WERI-Rb-1 (cell line): ENCODE measurements at regions not wholly inside any gene's neighbourhood (a gene's known extent, or its start where the extent isn't known, plus 50 kb on each side); places are given as distances from the start of the nearest gene placed in this dataset.

Experiments
- DNase-seq: peaks from one replicate; pipeline ENCODE4 v3.0.0-alpha.2; 2020
- H3K27ac ChIP-seq: fragments of 250-450 bp; sonication (Bioruptor Pico); 2 replicates; pipeline ENCODE4 v1.5.1; 2020; ENCODE audit warnings: mild to moderate bottlenecking, moderate library complexity
- H3K27me3 ChIP-seq: fragments of 250-450 bp; sonication (Bioruptor Pico); 2 replicates; pipeline ENCODE4 v1.5.1; 2021; ENCODE audit warnings: mild to moderate bottlenecking, low read depth, moderate library complexity; ENCODE audit not compliant: insufficient read depth, severe bottlenecking
- H3K36me3 ChIP-seq: fragments of 250-450 bp; sonication (Bioruptor Pico); 2 replicates; pipeline ENCODE4 v1.5.1; 2020; ENCODE audit warnings: mild to moderate bottlenecking, moderate library complexity
- H3K4me3 ChIP-seq: 2 replicates; pipeline ENCODE4 v1.5.1; 2011; ENCODE audit warnings: low read depth, mild to moderate bottlenecking, control low read depth, low read length
- H3K9me3 ChIP-seq: fragments of 250-450 bp; sonication (Bioruptor Pico); 2 replicates; pipeline ENCODE4 v1.5.1; 2021; ENCODE audit warnings: mild to moderate bottlenecking, moderate library complexity; ENCODE audit not compliant: severe bottlenecking
- CTCF ChIP-seq: IDR thresholded peaks from 2 replicates; pipeline ENCODE4 v1.5.1; 2011; ENCODE audit warnings: low read depth, mild to moderate bottlenecking, control low read depth, inconsistent platforms, low read length

GRCh38 chr7:46205478-46205877 is 284.4 kb upstream of the IGFBP3 start:
- Histone ChIP-seq H3K36me3 (no peaks in the 10 kb centered on the region), H3K4me3 (no peak overlapping the region), H3K27me3 (peaks cover 4% of the 10 kb centered on the region), H3K27ac (no peak overlapping the region), H3K9me3 (no peaks in the 10 kb centered on the region)
- no peak for TF ChIP-seq CTCF
- DNase-seq: no peak

- Histone ChIP-seq H3K9me3 (no peaks in the 10 kb centered on the region), H3K27me3 (peaks cover 4% of the 10 kb centered on the region), H3K4me3 (no peak overlapping the region), H3K36me3 (no peaks in the 10 kb centered on the region), H3K27ac (no peak overlapping the region)
- no peak for TF ChIP-seq CTCF
- DNase-seq: no peak
Measured at GRCh38 chr7:46203926-46204325, 282.9 kb upstream of the IGFBP3 start.

GRCh38 chr7:46202379-46202778 is 281.3 kb upstream of the IGFBP3 start:
- Histone ChIP-seq H3K27ac (no peak overlapping the region), H3K36me3 (no peaks in the 10 kb centered on the region), H3K4me3 (no peak overlapping the region), H3K27me3 (peaks cover 4% of the 10 kb centered on the region), H3K9me3 (no peaks in the 10 kb centered on the region)
- TF ChIP-seq CTCF: no peak
- DNase-seq: no peak

- H3K36me3 ChIP-seq: no peaks in the 10 kb centered on the region
- no peak for DNase-seq
- H3K4me3 ChIP-seq: no peak overlapping the region
- H3K27ac ChIP-seq: no peak overlapping the region
- peaks cover 4% of the 10 kb centered on the region for H3K27me3 ChIP-seq
- H3K9me3 ChIP-seq: no peaks in the 10 kb centered on the region
- TF ChIP-seq CTCF: no peak
Measured at GRCh38 chr7:46201961-46202360, 280.9 kb upstream of the IGFBP3 start.

- Histone ChIP-seq H3K27ac (no peak overlapping the region), H3K36me3 (no peaks in the 10 kb centered on the region), H3K4me3 (no peak overlapping the region), H3K9me3 (no peaks in the 10 kb centered on the region), H3K27me3 (no peaks in the 10 kb centered on the region)
- TF ChIP-seq CTCF: no peak
- DNase-seq: no peak
Measured at GRCh38 chr7:46198701-46199100, 277.6 kb upstream of the IGFBP3 start.

- no peak overlapping the region for H3K27ac ChIP-seq
- no peak for TF ChIP-seq CTCF
- H3K27me3 ChIP-seq: no peaks in the 10 kb centered on the region
- no peaks in the 10 kb centered on the region for H3K36me3 ChIP-seq
- H3K9me3 ChIP-seq: no peaks in the 10 kb centered on the region
- DNase-seq: no peak
- H3K4me3 ChIP-seq: no peak overlapping the region
Measured at GRCh38 chr7:46197785-46198540, 276.9 kb upstream of the IGFBP3 start.
